Right lobe of liver (tissue), 6 donors: ENCODE measurements at regions not wholly inside any gene's neighbourhood (a gene's known extent, or its start where the extent isn't known, plus 50 kb on each side); places are given as distances from the start of the nearest gene placed in this dataset.

Source experiments
- ATAC-seq, 4 donors: fragments of 200-7000 bp; cut with Tn5 transposase; one replicate each; pipeline ENCODE4 v1.9.1; 2020; ENCODE audit warnings: mild to moderate bottlenecking in 4 of 4, moderate library complexity in 4 of 4
- DNase-seq, 3 donors: peaks; one replicate each; pipeline ENCODE4 v3.0.0-alpha.2; 2020
- H3K27ac ChIP-seq, 3 donors: fragments of 200-600 bp; one replicate each; pipeline ENCODE4 v1.8.0; 2022
- H3K27me3 ChIP-seq, 2 donors: fragments of 200-600 bp; one replicate each; pipeline ENCODE4 v1.8.0; 2022
- H3K36me3 ChIP-seq, 4 donors: fragments of 200-600 bp; sonication (generic) in 1 of 4; one replicate each; pipeline versions ENCODE4 v1.5.1 to v1.8.0; 2017 to 2022; ENCODE audit warnings: control low read depth in 1 of 4
- H3K4me1 ChIP-seq, 4 donors: fragments of 200-600 bp; sonication (generic) in 1 of 4; one replicate each; pipeline versions ENCODE4 v1.5.1 to v1.8.0; 2017 to 2022; ENCODE audit warnings: control low read depth in 1 of 4
- H3K4me3 ChIP-seq, 3 donors: fragments of 200-600 bp; one replicate each; pipeline ENCODE4 v1.8.0; 2022
- H3K9me3 ChIP-seq, 4 donors: fragments of 200-600 bp; sonication (generic) in 1 of 4; one replicate each; pipeline versions ENCODE4 v1.5.1 to v1.8.0; 2017 to 2022; ENCODE audit warnings: control low read depth in 1 of 4
- POLR2A ChIP-seq: fragments of 450-650 bp; IDR thresholded peaks from one replicate; pipeline ENCODE4 v1.6.1; 2017; ENCODE audit warnings: antibody characterized with exemption, mild to moderate bottlenecking
- WGBS: methylation state at CpG from one replicate; pipeline ENCODE4 v1.1.6; 2018; ENCODE audit warnings: low coverage, low lambda C conversion rate; ENCODE audit not compliant: insufficient coverage; ENCODE audit errors: missing lambda C conversion rate; 5-methylcytosine and 5-hydroxymethylcytosine counted together
- intact Hi-C, 2 donors: fragments of 100-400 bp; cut with DNase I; formaldehyde crosslinking; loops; one replicate each; pipeline versions ENCODE4 v1.11.2 to v1.14.1; 2022
- TF ChIP-seq, protein P1 (sequence below), 4 donors: fragments of 200-600 bp in 3 of 4; fragments of 450-650 bp in 1 of 4; IDR thresholded peaks; one replicate each; pipeline versions ENCODE4 v1.5.1 to v1.8.0; 2016 to 2022; ENCODE audit warnings: antibody characterized with exemption in 4 of 4, mild to moderate bottlenecking in 2 of 4
- donor health status: DM: no; HTN: yes; CAD: no.
- donor health status: DM: no; HTN: no; CAD: no.
- donor health status: DM: no; HTN: no; CAD: no.
- donor health status: DM: no; HTN: yes; CAD: no.
- donor health status: DM: no; HTN: yes; CAD: no.

DNA sequence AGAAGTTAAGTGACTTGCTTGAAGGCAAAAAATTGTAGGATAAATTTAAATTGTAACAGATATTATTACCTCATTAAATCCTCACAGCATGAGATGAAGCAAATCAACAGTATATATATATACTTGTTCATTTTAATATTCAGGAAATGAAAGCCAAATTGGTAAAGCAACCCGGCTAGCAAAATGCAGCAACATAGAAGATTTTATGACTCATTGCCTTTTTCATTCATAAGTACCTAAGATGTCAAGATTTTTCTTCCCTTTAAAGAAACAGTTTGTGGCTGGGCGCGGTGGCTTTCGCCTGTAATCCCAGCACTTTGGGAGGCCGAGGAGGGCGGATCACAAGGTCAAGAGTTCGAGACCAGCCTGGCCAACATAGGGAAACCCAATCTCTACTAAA is 190.5 kb upstream of the NRIP1 start:
- 68% methylated on average over 7 of the region's 7 CpGs for WGBS
- Histone ChIP-seq H3K4me1 (no peaks in the 10 kb centered on the region), H3K9me3 (no peaks in the 10 kb centered on the region), H3K4me3 (no peak overlapping the region), H3K27ac (no peak overlapping the region), H3K36me3 (no peaks in the 10 kb centered on the region), H3K27me3 (no peaks in the 10 kb centered on the region)
- ATAC-seq, result no peak
- TF ChIP-seq, protein P1, sequence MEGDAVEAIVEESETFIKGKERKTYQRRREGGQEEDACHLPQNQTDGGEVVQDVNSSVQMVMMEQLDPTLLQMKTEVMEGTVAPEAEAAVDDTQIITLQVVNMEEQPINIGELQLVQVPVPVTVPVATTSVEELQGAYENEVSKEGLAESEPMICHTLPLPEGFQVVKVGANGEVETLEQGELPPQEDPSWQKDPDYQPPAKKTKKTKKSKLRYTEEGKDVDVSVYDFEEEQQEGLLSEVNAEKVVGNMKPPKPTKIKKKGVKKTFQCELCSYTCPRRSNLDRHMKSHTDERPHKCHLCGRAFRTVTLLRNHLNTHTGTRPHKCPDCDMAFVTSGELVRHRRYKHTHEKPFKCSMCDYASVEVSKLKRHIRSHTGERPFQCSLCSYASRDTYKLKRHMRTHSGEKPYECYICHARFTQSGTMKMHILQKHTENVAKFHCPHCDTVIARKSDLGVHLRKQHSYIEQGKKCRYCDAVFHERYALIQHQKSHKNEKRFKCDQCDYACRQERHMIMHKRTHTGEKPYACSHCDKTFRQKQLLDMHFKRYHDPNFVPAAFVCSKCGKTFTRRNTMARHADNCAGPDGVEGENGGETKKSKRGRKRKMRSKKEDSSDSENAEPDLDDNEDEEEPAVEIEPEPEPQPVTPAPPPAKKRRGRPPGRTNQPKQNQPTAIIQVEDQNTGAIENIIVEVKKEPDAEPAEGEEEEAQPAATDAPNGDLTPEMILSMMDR (IDR thresholded peaks at IDR 0.05), result no peak
- TF ChIP-seq POLR2A, result no peak
- intact Hi-C loops, result no loop called here
- no peak for DNase-seq

DNA sequence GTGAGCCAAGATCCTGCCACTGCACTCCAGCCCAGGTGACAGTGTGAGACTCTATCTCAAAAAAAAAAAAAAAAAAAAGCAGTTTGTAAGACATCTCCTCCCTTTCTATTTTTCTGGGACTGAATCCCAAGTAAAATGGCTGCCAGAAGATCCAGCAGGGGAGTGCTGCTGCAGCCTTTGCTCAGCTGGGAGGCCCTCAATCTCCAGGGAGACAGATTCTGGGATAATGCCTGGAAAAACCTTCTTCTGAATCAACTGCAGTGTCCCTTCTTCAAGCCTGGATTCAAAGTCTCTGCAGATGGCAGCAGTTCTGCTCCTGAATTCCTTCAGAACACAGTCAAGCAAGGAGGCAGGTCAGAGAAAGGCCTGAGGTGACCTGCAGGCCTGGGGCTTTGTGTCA is 191.0 kb upstream of the NRIP1 start:
- intact Hi-C loops, result no loop called here
- Histone ChIP-seq H3K4me1 (no peaks in the 10 kb centered on the region), H3K27me3 (no peaks in the 10 kb centered on the region), H3K27ac (no peak overlapping the region), H3K36me3 (no peaks in the 10 kb centered on the region), H3K9me3 (no peaks in the 10 kb centered on the region), H3K4me3 (no peak overlapping the region)
- ATAC-seq (no peak), DNase-seq (no peak)
- TF ChIP-seq, protein P1 (IDR thresholded peaks at IDR 0.05), result no peak
- TF ChIP-seq POLR2A, result no peak

DNA sequence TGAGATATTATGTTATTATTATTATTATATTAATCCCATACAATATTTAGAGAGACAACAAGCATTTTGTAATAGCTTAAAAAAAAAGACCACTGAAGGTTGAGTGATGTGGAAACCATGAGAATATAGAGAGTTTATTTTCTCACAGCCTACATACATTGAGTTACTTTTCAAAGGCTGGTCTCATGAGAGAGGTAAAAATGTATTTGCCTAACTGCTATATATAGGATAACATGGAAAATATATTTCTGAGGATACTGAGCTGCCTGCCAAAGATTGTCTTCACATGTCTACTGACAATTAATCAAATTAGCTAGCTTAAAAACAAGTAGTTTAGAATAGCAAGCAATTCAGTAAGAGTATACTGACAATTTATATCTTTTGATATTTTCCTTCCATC is 192.2 kb upstream of the NRIP1 start:
- DNase-seq (no peak), ATAC-seq (no peak)
- intact Hi-C loops, result no loop called here
- no peaks in the 10 kb centered on the region for H3K9me3 ChIP-seq
- no peak overlapping the region for H3K4me3 ChIP-seq
- no peak for TF ChIP-seq POLR2A
- TF ChIP-seq, protein P1 (IDR thresholded peaks at IDR 0.05), result no peak
- H3K4me1 ChIP-seq, result no peaks in the 10 kb centered on the region
- H3K27me3 ChIP-seq, result no peaks in the 10 kb centered on the region
- no peaks in the 10 kb centered on the region for H3K36me3 ChIP-seq
- no peak overlapping the region for H3K27ac ChIP-seq

DNA sequence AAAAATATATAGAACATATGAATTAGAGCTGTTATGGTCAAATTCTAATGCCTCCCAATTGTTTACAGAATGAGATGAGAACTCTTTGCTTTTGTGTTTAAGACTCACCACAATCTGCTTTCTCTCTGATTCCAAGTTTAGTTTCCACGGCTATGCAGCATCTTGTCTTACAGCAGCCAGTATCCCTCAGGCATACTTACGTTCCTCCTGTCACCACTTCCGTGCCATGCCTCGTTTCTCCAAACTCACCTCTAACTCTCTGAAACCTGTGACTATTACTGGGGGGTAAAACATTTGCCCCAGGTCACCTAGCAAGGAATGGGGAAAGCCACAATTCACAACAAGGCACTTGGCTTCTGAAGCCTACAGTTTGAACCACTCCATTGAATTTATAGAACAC is 192.8 kb upstream of the NRIP1 start:
- H3K27ac ChIP-seq, result no peak overlapping the region
- intact Hi-C loops, result no loop called here
- TF ChIP-seq POLR2A, result no peak
- TF ChIP-seq, protein P1 (IDR thresholded peaks at IDR 0.05), result no peak
- ATAC-seq (no peak), DNase-seq (no peak)
- no peak overlapping the region for H3K4me3 ChIP-seq
- no peaks in the 10 kb centered on the region for H3K27me3 ChIP-seq
- H3K36me3 ChIP-seq, result no peaks in the 10 kb centered on the region
- no peaks in the 10 kb centered on the region for H3K9me3 ChIP-seq
- 88% methylated on average over 4 of the region's 4 CpGs for WGBS
- H3K4me1 ChIP-seq, result no peaks in the 10 kb centered on the region

DNA sequence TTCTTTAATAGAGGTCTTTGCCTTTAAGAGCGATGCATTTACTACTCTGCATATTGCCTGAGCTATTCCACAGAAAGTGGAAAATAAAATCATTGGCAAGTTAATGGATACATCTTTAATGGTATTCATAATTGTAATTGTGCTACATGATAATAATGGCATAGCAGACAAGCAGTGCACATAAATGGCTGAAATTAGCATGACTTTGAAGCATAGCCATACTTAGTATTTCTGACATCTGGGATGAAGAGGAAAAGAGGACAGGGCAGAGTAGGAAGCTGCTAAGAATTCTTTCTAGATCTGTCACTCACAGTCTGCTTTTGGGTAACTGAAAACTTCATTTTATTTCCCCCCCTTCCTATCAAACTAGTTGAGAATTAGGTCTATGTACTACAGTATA is 195.0 kb upstream of the NRIP1 start:
- H3K4me1 ChIP-seq, result no peaks in the 10 kb centered on the region
- DNase-seq (no peak), ATAC-seq (no peak)
- no peaks in the 10 kb centered on the region for H3K9me3 ChIP-seq
- intact Hi-C loops, result no loop called here
- no peak for TF ChIP-seq POLR2A
- H3K36me3 ChIP-seq, result no peaks in the 10 kb centered on the region
- no peak overlapping the region for H3K27ac ChIP-seq
- WGBS, result 95% methylated on average over 1 of the region's 1 CpG
- H3K27me3 ChIP-seq, result no peaks in the 10 kb centered on the region
- H3K4me3 ChIP-seq, result no peak overlapping the region
